ENCODE measurements at regions not wholly inside any gene's neighbourhood (a gene's known extent, or its start where the extent isn't known, plus 50 kb on each side); places are given as distances from the start of the nearest gene placed in this dataset.

- TF ChIP-seq CTCF (IDR thresholded peaks at IDR 0.05) (no peak), POLR2A (IDR thresholded peaks at IDR 0.05) (no peak)
Measured at GRCh38 chr16:63426275-63426870, 1390.1 kb upstream of the CDH8 start.

Data from uterus (tissue), 2 donors.